ENCODE measurements at regions not wholly inside any gene's neighbourhood (a gene's known extent, or its start where the extent isn't known, plus 50 kb on each side); places are given as distances from the start of the nearest gene placed in this dataset.

DNA sequence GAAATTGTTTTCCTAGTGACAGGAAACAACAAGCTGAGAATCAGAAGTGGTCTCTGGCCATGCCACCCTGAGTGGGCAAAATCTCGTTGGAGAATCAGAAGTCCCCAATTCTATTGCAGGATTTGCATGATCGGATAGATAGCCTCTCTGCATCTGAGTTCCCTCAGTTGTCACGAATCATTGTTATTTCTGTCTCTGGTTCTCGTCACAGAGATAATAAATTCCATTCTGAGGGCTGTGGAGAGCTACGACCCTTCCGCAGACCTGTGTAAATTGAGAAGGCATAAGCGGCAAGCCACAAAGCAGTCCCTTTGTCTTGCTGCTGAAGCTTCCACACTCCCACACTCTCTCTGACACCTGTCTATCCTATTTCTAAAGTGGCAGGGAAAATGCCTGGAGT lies 102.4 kb upstream of the CNR1 start:
- Histone ChIP-seq H3K27me3 (ENCODE audit: insufficient read depth) (no peaks in the 10 kb centered on the region), H3K79me2 (replicated peaks; ENCODE audit: insufficient read depth) (no peaks in the 10 kb centered on the region), H3K4me3 (no peak overlapping the region), H3K4me2 (no peak overlapping the region), H3K36me3 (ENCODE audit: insufficient read depth) (no peaks in the 10 kb centered on the region), H3K9me2 (ENCODE audit: insufficient read depth) (no peaks in the 10 kb centered on the region), H3K4me1 (ENCODE audit: insufficient read depth) (no peaks in the 10 kb centered on the region), H3K27ac (ENCODE audit: low read depth) (no peak overlapping the region), H2AFZ (no peak overlapping the region), H3F3A (replicated peaks; ENCODE audit: low read depth) (no peaks in the 10 kb centered on the region), H4K20me1 (replicated peaks; ENCODE audit: insufficient read depth) (no peaks in the 10 kb centered on the region)
- ATAC-seq: no peak
- TF ChIP-seq REST (IDR thresholded peaks at IDR 0.05; ENCODE audit: unreplicated experiment) (no peak), ETS1 (IDR thresholded peaks at IDR 0.05) (no peak), CREB1 (CRISPR knock-in tag; IDR thresholded peaks at IDR 0.05; ENCODE audit: low read depth) (no peak), ZNF462 (CRISPR knock-in tag; IDR thresholded peaks at IDR 0.05) (no peak), EZH2phosphoT487 (IDR thresholded peaks at IDR 0.05; ENCODE audit: unreplicated experiment) (no peak), JUNB (IDR thresholded peaks at IDR 0.05; ENCODE audit: unreplicated experiment) (no peak)
- Mint-ChIP-seq H3K4me3 (no peak overlapping the region), H3K27me3 (ENCODE audit: insufficient read depth, low read depth, poor library complexity) (peaks cover 4% of the 10 kb centered on the region), H3K4me1 (0 out of 3 replicates have a peak, but pooled peaks cover 1% of the 10 kb centered on the region), H3K36me3 (ENCODE audit: low read depth) (no peaks in the 10 kb centered on the region), H3K9me3 (no peaks in the 10 kb centered on the region), H3K27ac (no peak overlapping the region)
- DNase-seq (ENCODE audit: low spot score): no peak
